SK-N-MC (cell line): ENCODE measurements at regions not wholly inside any gene's neighbourhood (a gene's known extent, or its start where the extent isn't known, plus 50 kb on each side); places are given as distances from the start of the nearest gene placed in this dataset.

Experiments
- EZH2 ChIP-seq: fragments of 200-600 bp; sonication (generic); IDR thresholded peaks from one replicate; pipeline ENCODE4 v1.6.1; 2017; ENCODE audit warnings: antibody characterized with exemption
- FOXP2 ChIP-seq: optimal IDR thresholded peaks from 2 replicates; pipeline ENCODE3; 2011; ENCODE audit warnings: mild to moderate bottlenecking, moderate library complexity; ENCODE audit not compliant: insufficient read depth; ENCODE audit errors: extremely low read length, control extremely low read depth
- POLR2AphosphoS5 ChIP-seq: IDR thresholded peaks from 2 replicates; pipeline ENCODE4 v1.6.1; 2012; ENCODE audit warnings: mild to moderate bottlenecking, low read depth, low read length, borderline replicate concordance

DNA sequence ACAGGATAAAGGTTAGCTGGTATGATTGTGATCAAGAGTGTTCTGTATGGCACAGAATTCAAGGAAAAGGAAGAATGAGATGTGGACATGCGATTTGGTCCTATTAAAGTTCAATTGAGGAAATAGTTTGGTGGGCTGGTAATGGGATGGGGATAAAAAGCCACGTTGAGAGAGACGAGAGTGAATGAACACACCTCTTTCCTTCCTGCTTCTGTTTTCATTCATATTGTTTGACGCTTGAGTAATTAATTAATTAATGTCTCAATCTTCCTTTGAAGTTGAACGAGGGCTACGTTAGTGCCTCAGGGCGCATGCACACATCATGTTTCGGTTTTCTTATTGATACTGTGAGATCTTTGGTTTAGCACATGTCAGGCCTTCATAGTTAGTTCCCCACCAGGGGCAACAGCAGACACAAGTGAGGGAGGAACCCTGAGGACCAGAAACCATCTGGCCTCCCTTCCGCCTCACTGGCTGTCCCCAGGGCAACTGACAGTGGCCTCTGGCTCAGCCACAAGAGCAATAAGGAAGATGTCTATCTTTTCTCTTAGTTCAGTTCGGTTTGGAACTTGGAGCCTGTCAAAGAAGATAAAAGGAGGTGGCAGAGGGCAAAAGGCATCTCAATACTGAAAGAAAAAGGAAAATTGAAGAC is 116.0 kb downstream of the LIPG start:
- TF ChIP-seq EZH2 (no peak), POLR2AphosphoS5 (no peak), FOXP2 (no peak)
